HG03159 (cell line): ENCODE measurements at regions not wholly inside any gene's neighbourhood (a gene's known extent, or its start where the extent isn't known, plus 50 kb on each side); places are given as distances from the start of the nearest gene placed in this dataset.

Source experiments
- ATAC-seq: cut with Tn5 transposase; IDR thresholded peaks from one replicate; pipeline ENCODE4 v1.9.1; 2021; ENCODE audit warnings: mild to moderate bottlenecking, moderate library complexity; ENCODE audit not compliant: unreplicated experiment

GRCh38 chr7:45973725-45974532 lies 52.9 kb upstream of the IGFBP3 start:
- no peak for ATAC-seq

GRCh38 chr7:45972629-45973312 lies 51.7 kb upstream of the IGFBP3 start:
- ATAC-seq = no peak

- ATAC-seq = no peak
These were observed 50.6 kb upstream of the IGFBP3 start for GRCh38 chr7:45971661-45972175.

GRCh38 chr7:45971171-45971570 lies 50.1 kb upstream of the IGFBP3 start:
- no peak for ATAC-seq
